ENCODE measurements at regions not wholly inside any gene's neighbourhood (a gene's known extent, or its start where the extent isn't known, plus 50 kb on each side); places are given as distances from the start of the nearest gene placed in this dataset.
A peak's percentile ranks its signal among the peaks of the same experiment; 100 is the strongest.
"Not testable (repeated sequence)": the region's sequence is repeated elsewhere in the genome, so short reads cannot be mapped to it uniquely, and the experiment has no call there.

DNA sequence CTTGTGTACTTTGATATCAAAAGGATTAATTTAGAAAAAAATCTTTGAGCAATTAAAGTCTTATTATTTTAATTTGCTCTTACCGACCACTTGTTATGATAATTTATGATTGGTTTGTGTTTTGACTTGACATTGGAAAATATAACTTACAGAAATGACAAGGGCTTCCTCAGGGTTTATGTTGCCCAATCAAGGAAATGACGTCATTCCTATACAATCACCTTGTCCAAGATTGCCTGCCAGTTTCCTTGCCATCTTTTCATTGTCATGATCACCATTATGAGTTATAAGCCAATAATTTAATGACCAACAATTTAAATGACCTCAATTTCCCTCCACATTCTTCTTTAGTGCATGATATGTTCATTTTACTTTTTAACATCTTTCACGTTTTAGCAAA, 351.8 kb upstream of the TMEFF2 start:
- H3K27ac Mint-ChIP-seq (ENCODE audit: unreplicated experiment): no peak overlapping the region
- H3K4me3 Mint-ChIP-seq (ENCODE audit: unreplicated experiment): no peak overlapping the region

DNA sequence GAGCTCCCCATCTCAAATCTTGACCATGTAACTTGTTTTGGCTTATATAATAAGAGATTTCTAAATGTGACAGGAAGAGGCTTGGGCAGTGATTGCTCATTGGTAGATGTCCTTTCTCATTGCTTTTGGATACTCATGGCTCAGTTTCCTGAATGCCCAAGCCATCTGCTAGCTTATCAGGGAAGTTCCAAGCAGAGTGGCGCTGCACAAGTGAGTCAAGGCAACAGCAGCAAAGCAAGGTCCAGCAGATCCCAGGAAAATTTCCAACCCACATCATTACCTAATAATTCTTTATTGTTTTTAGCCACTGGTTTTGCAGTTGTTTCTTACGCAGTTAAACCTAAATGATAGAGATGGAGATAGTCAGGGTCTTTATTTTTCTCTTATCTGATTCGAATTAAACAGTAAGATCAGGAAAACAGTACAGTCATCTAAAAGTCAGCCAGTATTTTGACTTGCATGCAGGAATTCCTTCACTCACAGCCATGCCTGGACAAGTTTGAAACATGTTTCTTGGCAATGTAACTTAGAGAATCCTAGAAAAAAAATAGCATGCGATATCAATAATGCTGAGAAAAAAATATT, 349.7 kb upstream of the TMEFF2 start:
- H3K4me1 Mint-ChIP-seq (ENCODE audit: low read depth, unreplicated experiment): peaks cover 11% of the 10 kb centered on the region
- Histone ChIP-seq H2AFZ (ENCODE audit: low read depth, low read length) (no peak overlapping the region), H3K4me1 (ENCODE audit: insufficient read depth, low read length) (peaks cover 5% of the 10 kb centered on the region)

More for the DNA sequence above, 351.8 kb upstream of the TMEFF2 start:
- no peak overlapping the region for H3K4me3 ChIP-seq (ENCODE audit: insufficient read depth, low read depth, low read length)
- no peaks in the 10 kb centered on the region for H3K79me2 ChIP-seq (ENCODE audit: insufficient read depth, low read length)
- no peak overlapping the region for H2AFZ ChIP-seq (ENCODE audit: low read depth, low read length)
- Mint-ChIP-seq H3K36me3 (ENCODE audit: low read depth, unreplicated experiment) (no peaks in the 10 kb centered on the region), H3K27me3 (ENCODE audit: low read depth, unreplicated experiment) (no peaks in the 10 kb centered on the region), H3K4me1 (ENCODE audit: low read depth, unreplicated experiment) (peaks cover 11% of the 10 kb centered on the region), H3K9me3 (ENCODE audit: unreplicated experiment) (no peaks in the 10 kb centered on the region)
- H3K9me3 ChIP-seq (ENCODE audit: insufficient read depth, low read depth, low read length): no peaks in the 10 kb centered on the region
- no peak overlapping the region for H3K9ac ChIP-seq (ENCODE audit: low read length)
- FAIRE-seq (no peak), DNase-seq (ENCODE audit: low read depth) (no peak)
- peaks cover 5% of the 10 kb centered on the region for H3K4me1 ChIP-seq (ENCODE audit: insufficient read depth, low read length)
- H4K20me1 ChIP-seq (ENCODE audit: insufficient read depth, low read length): no peaks in the 10 kb centered on the region
- H3K27ac ChIP-seq (ENCODE audit: low read depth, low read length): no peak overlapping the region
- H3K4me2 ChIP-seq (ENCODE audit: low read length): no peak overlapping the region
- TF ChIP-seq, protein P1, sequence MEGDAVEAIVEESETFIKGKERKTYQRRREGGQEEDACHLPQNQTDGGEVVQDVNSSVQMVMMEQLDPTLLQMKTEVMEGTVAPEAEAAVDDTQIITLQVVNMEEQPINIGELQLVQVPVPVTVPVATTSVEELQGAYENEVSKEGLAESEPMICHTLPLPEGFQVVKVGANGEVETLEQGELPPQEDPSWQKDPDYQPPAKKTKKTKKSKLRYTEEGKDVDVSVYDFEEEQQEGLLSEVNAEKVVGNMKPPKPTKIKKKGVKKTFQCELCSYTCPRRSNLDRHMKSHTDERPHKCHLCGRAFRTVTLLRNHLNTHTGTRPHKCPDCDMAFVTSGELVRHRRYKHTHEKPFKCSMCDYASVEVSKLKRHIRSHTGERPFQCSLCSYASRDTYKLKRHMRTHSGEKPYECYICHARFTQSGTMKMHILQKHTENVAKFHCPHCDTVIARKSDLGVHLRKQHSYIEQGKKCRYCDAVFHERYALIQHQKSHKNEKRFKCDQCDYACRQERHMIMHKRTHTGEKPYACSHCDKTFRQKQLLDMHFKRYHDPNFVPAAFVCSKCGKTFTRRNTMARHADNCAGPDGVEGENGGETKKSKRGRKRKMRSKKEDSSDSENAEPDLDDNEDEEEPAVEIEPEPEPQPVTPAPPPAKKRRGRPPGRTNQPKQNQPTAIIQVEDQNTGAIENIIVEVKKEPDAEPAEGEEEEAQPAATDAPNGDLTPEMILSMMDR (IDR thresholded peaks at IDR 0.05; ENCODE audit: insufficient read depth, low read depth, low read length): no peak
- TF ChIP-seq EZH2 (IDR thresholded peaks at IDR 0.05; ENCODE audit: insufficient read depth, low read length): no peak
- no peaks in the 10 kb centered on the region for H3K27me3 ChIP-seq (ENCODE audit: insufficient read depth, low read length)
- no peaks in the 10 kb centered on the region for H3K36me3 ChIP-seq (ENCODE audit: insufficient read depth, low read length)

DNA sequence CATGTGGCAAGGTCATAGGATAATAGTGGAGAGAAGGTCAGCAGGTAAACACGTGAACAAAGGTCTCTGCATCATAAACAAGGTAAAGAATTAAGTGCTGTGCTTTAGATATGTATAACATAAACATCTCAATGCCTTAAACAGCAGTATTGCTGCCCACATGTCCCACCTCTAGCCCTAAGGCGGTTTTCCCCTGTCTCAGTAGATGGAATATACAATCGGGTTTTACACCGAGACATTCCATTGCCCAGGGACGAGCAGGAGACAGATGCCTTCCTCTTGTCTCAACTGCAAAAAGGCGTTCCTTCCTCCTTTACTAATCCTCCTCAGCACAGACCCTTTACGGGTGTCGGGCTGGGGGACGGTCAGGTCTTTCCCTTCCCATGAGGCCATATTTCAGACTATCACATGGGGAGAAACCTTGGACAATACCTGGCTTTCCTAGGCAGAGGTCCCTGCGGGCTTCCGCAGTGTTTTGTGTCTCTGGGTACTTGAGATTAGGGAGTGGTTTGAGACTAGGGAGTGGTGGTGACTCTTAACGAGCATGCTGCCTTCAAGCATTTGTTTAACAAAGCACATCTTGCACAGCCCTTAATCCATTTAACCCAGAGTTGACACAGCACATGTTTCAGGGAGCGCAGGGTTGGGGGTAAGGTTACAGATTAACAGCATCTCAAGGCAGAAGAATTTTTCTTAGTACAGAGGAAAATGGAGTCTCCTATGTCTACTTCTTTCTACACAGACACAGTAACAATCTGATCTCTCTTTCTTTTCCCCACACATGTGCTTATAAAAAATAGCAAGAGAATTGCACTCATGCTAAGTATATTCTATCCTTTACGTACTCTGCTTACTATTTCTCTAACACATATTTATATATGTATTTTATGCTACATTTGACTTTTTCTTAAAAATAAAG, 347.7 kb upstream of the TMEFF2 start:
- not testable (repeated sequence) for H2AFZ ChIP-seq (ENCODE audit: low read depth, low read length); H3K9ac ChIP-seq (ENCODE audit: low read length); H3K4me3 Mint-ChIP-seq (ENCODE audit: unreplicated experiment); FAIRE-seq; DNase-seq (ENCODE audit: low read depth); H3K27me3 ChIP-seq (ENCODE audit: insufficient read depth, low read length); H3K27ac Mint-ChIP-seq (ENCODE audit: unreplicated experiment); H3K4me1 ChIP-seq (ENCODE audit: insufficient read depth, low read length); H4K20me1 ChIP-seq (ENCODE audit: insufficient read depth, low read length); H3K4me3 ChIP-seq (ENCODE audit: insufficient read depth, low read depth, low read length); H3K27me3 Mint-ChIP-seq (ENCODE audit: low read depth, unreplicated experiment); H3K79me2 ChIP-seq (ENCODE audit: insufficient read depth, low read length); H3K9me3 Mint-ChIP-seq (ENCODE audit: unreplicated experiment); H3K9me3 ChIP-seq (ENCODE audit: insufficient read depth, low read depth, low read length); H3K4me2 ChIP-seq (ENCODE audit: low read length); H3K27ac ChIP-seq (ENCODE audit: low read depth, low read length); H3K36me3 Mint-ChIP-seq (ENCODE audit: low read depth, unreplicated experiment); H3K36me3 ChIP-seq (ENCODE audit: insufficient read depth, low read length)
- peaks cover 11% of the 10 kb centered on the region for H3K4me1 Mint-ChIP-seq (ENCODE audit: low read depth, unreplicated experiment)

More for the DNA sequence above, 349.7 kb upstream of the TMEFF2 start:
- Histone ChIP-seq H3K4me3 (ENCODE audit: insufficient read depth, low read depth, low read length) (no peak overlapping the region), H3K9ac (ENCODE audit: low read length) (no peak overlapping the region), H3K9me3 (ENCODE audit: insufficient read depth, low read depth, low read length) (no peaks in the 10 kb centered on the region), H4K20me1 (ENCODE audit: insufficient read depth, low read length) (no peaks in the 10 kb centered on the region), H3K79me2 (ENCODE audit: insufficient read depth, low read length) (no peaks in the 10 kb centered on the region), H3K36me3 (ENCODE audit: insufficient read depth, low read length) (no peaks in the 10 kb centered on the region), H3K27me3 (ENCODE audit: insufficient read depth, low read length) (no peaks in the 10 kb centered on the region), H3K4me2 (ENCODE audit: low read length) (no peak overlapping the region), H3K27ac (ENCODE audit: low read depth, low read length) (peak overlapping the region; percentile 24)
- no peaks in the 10 kb centered on the region for H3K36me3 Mint-ChIP-seq (ENCODE audit: low read depth, unreplicated experiment)
- peak overlapping the region; percentile 93 for H3K27ac Mint-ChIP-seq (ENCODE audit: unreplicated experiment)
- no peaks in the 10 kb centered on the region for H3K9me3 Mint-ChIP-seq (ENCODE audit: unreplicated experiment)
- H3K27me3 Mint-ChIP-seq (ENCODE audit: low read depth, unreplicated experiment): no peaks in the 10 kb centered on the region
- H3K4me3 Mint-ChIP-seq (ENCODE audit: unreplicated experiment): no peak overlapping the region
- TF ChIP-seq, protein P1 (IDR thresholded peaks at IDR 0.05; ENCODE audit: insufficient read depth, low read depth, low read length): no peak
- TF ChIP-seq EZH2 (IDR thresholded peaks at IDR 0.05; ENCODE audit: insufficient read depth, low read length): no peak
- DNase-seq (ENCODE audit: low read depth): peak; percentile 77
- FAIRE-seq: no peak
